ENCODE measurements at regions not wholly inside any gene's neighbourhood (a gene's known extent, or its start where the extent isn't known, plus 50 kb on each side); places are given as distances from the start of the nearest gene placed in this dataset.
A peak's percentile ranks its signal among the peaks of the same experiment; 100 is the strongest.

DNA sequence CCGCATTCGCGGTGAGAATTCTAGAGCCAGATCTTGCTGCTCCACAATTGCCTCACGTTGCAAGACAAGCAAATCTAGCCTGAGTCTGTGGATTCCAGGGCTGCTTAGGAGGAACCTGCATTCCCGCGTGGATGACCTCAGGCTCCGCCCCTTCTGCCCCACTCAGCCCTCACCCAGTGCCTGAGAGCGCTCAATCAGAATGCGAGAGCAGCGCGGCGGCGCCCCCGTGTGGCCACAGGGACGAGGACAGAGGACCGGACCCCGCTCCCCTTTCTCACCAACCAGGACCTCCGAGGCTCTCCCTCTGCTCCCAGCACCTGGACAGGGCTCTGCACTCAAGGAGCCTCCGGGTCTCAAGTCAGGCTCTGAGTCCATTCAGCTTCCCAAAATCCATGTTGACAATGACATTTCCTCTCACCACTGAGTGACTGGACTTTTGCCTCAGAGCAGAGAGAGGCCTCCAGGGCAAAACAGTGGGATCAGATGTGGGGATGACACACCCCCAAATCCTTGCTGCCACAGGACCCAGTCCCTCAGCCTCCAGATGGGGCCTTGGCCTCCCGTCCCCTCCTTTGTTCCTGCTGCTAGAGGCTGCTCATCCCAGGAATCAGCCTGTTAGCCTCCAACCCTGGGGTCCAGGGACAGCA, 52.0 kb downstream of the RPP21 start:
- WGBS (ENCODE audit: extremely low coverage, insufficient coverage, insufficient read length) = no CpG with 5 or more reads among the region's 20 CpGs
- no peak overlapping the region for H2BK12ac ChIP-seq (ENCODE audit: low read length)
- H3K79me1 ChIP-seq (ENCODE audit: low read length) = no peaks in the 10 kb centered on the region
- no peak overlapping the region for H3K23ac ChIP-seq (ENCODE audit: low read length)
- H3K4me1 ChIP-seq (ENCODE audit: control insufficient read depth in 1 of 2, insufficient read depth in 2 of 2, low read length in 2 of 2) = peaks cover 0 to 2% of the 10 kb centered on the region in 2 experiments
- no peak overlapping the region for H3K4me3 ChIP-seq (ENCODE audit: low read depth, low read length)
- H4K12ac ChIP-seq (ENCODE audit: low read depth, low read length) = no peak overlapping the region
- no peak overlapping the region for H2BK120ac ChIP-seq (ENCODE audit: insufficient read depth, low read length, poor library complexity)
- no peak overlapping the region for H3K18ac ChIP-seq (ENCODE audit: low read length)
- no peaks in the 10 kb centered on the region for H3K36me3 ChIP-seq (ENCODE audit: control insufficient read depth in 1 of 2, insufficient read depth in 2 of 2, low read length in 2 of 2)
- peak; percentile 72 to 85 for DNase-seq
- no peaks in the 10 kb centered on the region for H3K79me2 ChIP-seq (ENCODE audit: control insufficient read depth, insufficient read depth, low read length, poor library complexity)
- H4K91ac ChIP-seq (ENCODE audit: low read depth, low read length) = no peak overlapping the region
- H2BK5ac ChIP-seq (ENCODE audit: low read depth, low read length, poor library complexity) = no peak overlapping the region
- H3K14ac ChIP-seq (ENCODE audit: low read length) = no peak overlapping the region
- no peaks in the 10 kb centered on the region for H3K9me3 ChIP-seq (ENCODE audit: insufficient read depth, low read depth, low read length)
- H4K8ac ChIP-seq (ENCODE audit: low read depth, low read length) = no peak overlapping the region
- H3K4ac ChIP-seq (ENCODE audit: low read depth, low read length) = no peak overlapping the region
- no peak overlapping the region for H3K27ac ChIP-seq (ENCODE audit: low read depth, low read length)
- H3K27me3 ChIP-seq (ENCODE audit: insufficient read depth, low read length) = no peaks in the 10 kb centered on the region
- H2AK5ac ChIP-seq (ENCODE audit: low read length) = no peak overlapping the region
- H2AFZ ChIP-seq (ENCODE audit: insufficient read depth, low read length, poor library complexity) = no peak overlapping the region
- H3K9ac ChIP-seq (ENCODE audit: low read length) = no peak overlapping the region
- H3K4me2 ChIP-seq (ENCODE audit: low read length) = peak overlapping the region; percentile 3

DNA sequence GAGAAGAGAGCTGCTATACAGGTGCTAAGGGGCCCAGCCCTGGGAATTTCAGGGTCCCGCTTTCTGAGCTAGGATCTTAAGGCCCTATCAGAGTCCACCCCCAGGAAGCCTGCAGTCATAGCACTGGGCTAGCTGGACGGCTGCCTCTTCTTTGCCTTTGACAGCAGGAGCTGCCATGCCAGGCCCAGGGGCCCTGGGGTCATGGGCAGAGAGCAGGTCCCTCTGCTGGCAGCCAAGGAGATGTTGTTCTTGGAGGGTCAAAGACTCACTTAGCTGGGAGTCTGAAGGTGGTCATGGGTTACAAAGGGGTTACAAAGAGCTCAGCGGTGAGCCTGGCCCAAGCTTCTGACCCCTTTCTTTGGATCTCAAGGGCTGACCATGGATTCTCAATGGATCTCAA, 52.7 kb downstream of the RPP21 start:
- no peak overlapping the region for H3K4me3 ChIP-seq (ENCODE audit: low read depth, low read length)
- no peaks in the 10 kb centered on the region for H3K9me3 ChIP-seq (ENCODE audit: insufficient read depth, low read depth, low read length)
- H3K14ac ChIP-seq (ENCODE audit: low read length) = no peak overlapping the region
- H3K79me1 ChIP-seq (ENCODE audit: low read length) = no peaks in the 10 kb centered on the region
- no peak overlapping the region for H2BK12ac ChIP-seq (ENCODE audit: low read length)
- H2AFZ ChIP-seq (ENCODE audit: insufficient read depth, low read length, poor library complexity) = no peak overlapping the region
- no peak overlapping the region for H3K9ac ChIP-seq (ENCODE audit: low read length)
- no peak overlapping the region for H3K18ac ChIP-seq (ENCODE audit: low read length)
- no peak overlapping the region for H4K8ac ChIP-seq (ENCODE audit: low read depth, low read length)
- no peak overlapping the region for H2AK5ac ChIP-seq (ENCODE audit: low read length)
- no peak overlapping the region for H3K4me2 ChIP-seq (ENCODE audit: low read length)
- H3K23ac ChIP-seq (ENCODE audit: low read length) = no peak overlapping the region
- no peaks in the 10 kb centered on the region for H3K79me2 ChIP-seq (ENCODE audit: control insufficient read depth, insufficient read depth, low read length, poor library complexity)
- no peak overlapping the region for H2BK120ac ChIP-seq (ENCODE audit: insufficient read depth, low read length, poor library complexity)
- peaks cover 0 to 2% of the 10 kb centered on the region in 2 experiments for H3K4me1 ChIP-seq (ENCODE audit: control insufficient read depth in 1 of 2, insufficient read depth in 2 of 2, low read length in 2 of 2)
- no CpG with 5 or more reads among the region's 3 CpGs for WGBS (ENCODE audit: extremely low coverage, insufficient coverage, insufficient read length)
- no peak overlapping the region for H4K91ac ChIP-seq (ENCODE audit: low read depth, low read length)
- no peak overlapping the region for H3K4ac ChIP-seq (ENCODE audit: low read depth, low read length)
- H3K27ac ChIP-seq (ENCODE audit: low read depth, low read length) = no peak overlapping the region
- no peaks in the 10 kb centered on the region for H3K36me3 ChIP-seq (ENCODE audit: control insufficient read depth in 1 of 2, insufficient read depth in 2 of 2, low read length in 2 of 2)
- DNase-seq = no peak
- H3K27me3 ChIP-seq (ENCODE audit: insufficient read depth, low read length) = no peaks in the 10 kb centered on the region
- no peak overlapping the region for H2BK5ac ChIP-seq (ENCODE audit: low read depth, low read length, poor library complexity)
- H4K12ac ChIP-seq (ENCODE audit: low read depth, low read length) = no peak overlapping the region

DNA sequence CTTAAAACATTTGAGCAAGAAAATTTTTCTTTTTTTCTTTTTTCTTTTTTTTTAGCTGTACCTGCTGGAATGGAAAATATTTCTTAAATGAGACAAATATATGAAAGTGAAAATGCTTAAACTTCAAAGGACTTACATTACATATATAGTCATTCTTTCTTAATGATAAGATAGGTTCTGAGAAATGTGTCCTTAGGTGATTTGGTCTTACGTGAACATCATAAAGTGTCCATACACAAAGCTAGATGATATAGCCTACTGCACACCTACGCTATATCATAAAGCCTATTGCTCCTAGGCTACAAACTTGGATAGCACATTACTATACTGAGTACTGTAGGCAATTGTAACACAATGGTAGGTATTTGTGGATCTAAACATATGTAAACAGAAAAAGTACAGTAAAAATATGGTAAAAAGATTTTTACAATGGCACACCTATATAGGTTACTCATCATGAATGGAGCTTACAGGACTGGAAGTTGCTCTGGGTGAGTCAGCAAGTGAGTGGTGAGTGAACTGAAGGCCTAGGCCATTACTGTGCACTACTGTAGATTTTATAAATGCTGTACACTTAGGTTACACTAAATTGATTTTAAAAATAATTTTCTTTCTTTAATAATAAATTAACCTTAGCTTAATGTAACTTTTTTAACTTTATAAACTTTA, 54.6 kb downstream of the RPP21 start:
- H3K4me3 ChIP-seq (ENCODE audit: low read depth, low read length) = no peak overlapping the region
- H3K14ac ChIP-seq (ENCODE audit: low read length) = no peak overlapping the region
- H2AFZ ChIP-seq (ENCODE audit: insufficient read depth, low read length, poor library complexity) = no peak overlapping the region
- no peaks in the 10 kb centered on the region for H3K79me1 ChIP-seq (ENCODE audit: low read length)
- no peak overlapping the region for H3K4me2 ChIP-seq (ENCODE audit: low read length)
- H3K18ac ChIP-seq (ENCODE audit: low read length) = no peak overlapping the region
- H4K91ac ChIP-seq (ENCODE audit: low read depth, low read length) = no peak overlapping the region
- no peak overlapping the region for H2AK5ac ChIP-seq (ENCODE audit: low read length)
- no peak overlapping the region for H2BK120ac ChIP-seq (ENCODE audit: insufficient read depth, low read length, poor library complexity)
- no CpG with 5 or more reads among the region's 2 CpGs for WGBS (ENCODE audit: extremely low coverage, insufficient coverage, insufficient read length)
- H3K4ac ChIP-seq (ENCODE audit: low read depth, low read length) = no peak overlapping the region
- DNase-seq = peak in 1 of 2 donors; percentile 3
- no peak overlapping the region for H3K9ac ChIP-seq (ENCODE audit: low read length)
- H3K9me3 ChIP-seq (ENCODE audit: insufficient read depth, low read depth, low read length) = no peaks in the 10 kb centered on the region
- no peak overlapping the region for H4K12ac ChIP-seq (ENCODE audit: low read depth, low read length)
- no peak overlapping the region for H2BK12ac ChIP-seq (ENCODE audit: low read length)
- H3K4me1 ChIP-seq (ENCODE audit: control insufficient read depth in 1 of 2, insufficient read depth in 2 of 2, low read length in 2 of 2) = peaks cover 0 to 2% of the 10 kb centered on the region in 2 experiments
- no peak overlapping the region for H2BK5ac ChIP-seq (ENCODE audit: low read depth, low read length, poor library complexity)
- no peaks in the 10 kb centered on the region for H3K27me3 ChIP-seq (ENCODE audit: insufficient read depth, low read length)
- no peak overlapping the region for H3K27ac ChIP-seq (ENCODE audit: low read depth, low read length)
- H3K79me2 ChIP-seq (ENCODE audit: control insufficient read depth, insufficient read depth, low read length, poor library complexity) = no peaks in the 10 kb centered on the region
- H4K8ac ChIP-seq (ENCODE audit: low read depth, low read length) = no peak overlapping the region
- H3K23ac ChIP-seq (ENCODE audit: low read length) = no peak overlapping the region
- H3K36me3 ChIP-seq (ENCODE audit: control insufficient read depth in 1 of 2, insufficient read depth in 2 of 2, low read length in 2 of 2) = no peaks in the 10 kb centered on the region

DNA sequence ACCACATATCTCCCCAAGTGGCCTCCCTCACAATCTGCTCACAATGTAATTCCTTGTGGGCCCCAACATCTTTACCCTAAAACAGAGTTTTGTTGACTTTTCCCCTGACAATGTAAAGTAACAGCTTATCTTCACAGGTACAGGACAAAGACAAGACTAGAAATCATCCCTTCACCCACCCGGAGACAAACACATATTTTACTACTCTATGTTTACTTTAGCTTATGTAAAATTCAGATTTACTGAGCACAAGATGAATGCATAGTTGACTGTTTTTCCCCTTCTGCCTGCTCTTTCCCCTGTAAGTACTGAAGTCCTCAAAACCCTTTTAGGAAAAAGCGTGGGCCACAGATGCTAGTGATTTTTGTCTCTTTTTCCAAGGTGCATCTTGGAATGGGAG, 61.0 kb downstream of the RPP21 start:
- no peak overlapping the region for H2BK12ac ChIP-seq (ENCODE audit: low read length)
- no peak overlapping the region for H3K9ac ChIP-seq (ENCODE audit: low read length)
- WGBS (ENCODE audit: extremely low coverage, insufficient coverage, insufficient read length) = no CpG with 5 or more reads among the region's 2 CpGs
- H3K4me2 ChIP-seq (ENCODE audit: low read length) = no peak overlapping the region
- H4K8ac ChIP-seq (ENCODE audit: low read depth, low read length) = no peak overlapping the region
- H4K91ac ChIP-seq (ENCODE audit: low read depth, low read length) = no peak overlapping the region
- no peak overlapping the region for H2BK5ac ChIP-seq (ENCODE audit: low read depth, low read length, poor library complexity)
- H3K36me3 ChIP-seq (ENCODE audit: control insufficient read depth in 1 of 2, insufficient read depth in 2 of 2, low read length in 2 of 2) = no peaks in the 10 kb centered on the region
- no peak overlapping the region for H2AFZ ChIP-seq (ENCODE audit: insufficient read depth, low read length, poor library complexity)
- H3K27me3 ChIP-seq (ENCODE audit: insufficient read depth, low read length) = no peaks in the 10 kb centered on the region
- no peaks in the 10 kb centered on the region for H3K79me1 ChIP-seq (ENCODE audit: low read length)
- no peak overlapping the region for H3K18ac ChIP-seq (ENCODE audit: low read length)
- H3K4me3 ChIP-seq (ENCODE audit: low read depth, low read length) = no peak overlapping the region
- DNase-seq = no peak
- H3K23ac ChIP-seq (ENCODE audit: low read length) = no peak overlapping the region
- no peaks in the 10 kb centered on the region for H3K79me2 ChIP-seq (ENCODE audit: control insufficient read depth, insufficient read depth, low read length, poor library complexity)
- H3K14ac ChIP-seq (ENCODE audit: low read length) = no peak overlapping the region
- H3K4me1 ChIP-seq (ENCODE audit: control insufficient read depth in 1 of 2, insufficient read depth in 2 of 2, low read length in 2 of 2) = no peaks in the 10 kb centered on the region
- no peak overlapping the region for H4K12ac ChIP-seq (ENCODE audit: low read depth, low read length)
- H2BK120ac ChIP-seq (ENCODE audit: insufficient read depth, low read length, poor library complexity) = no peak overlapping the region
- no peak overlapping the region for H2AK5ac ChIP-seq (ENCODE audit: low read length)
- no peak overlapping the region for H3K27ac ChIP-seq (ENCODE audit: low read depth, low read length)
- peaks cover 6% of the 10 kb centered on the region for H3K9me3 ChIP-seq (ENCODE audit: insufficient read depth, low read depth, low read length)
- no peak overlapping the region for H3K4ac ChIP-seq (ENCODE audit: low read depth, low read length)

Data from trophoblast cell (in vitro differentiated cells and primary cell).